ENCODE measurements at regions not wholly inside any gene's neighbourhood (a gene's known extent, or its start where the extent isn't known, plus 50 kb on each side); places are given as distances from the start of the nearest gene placed in this dataset.

- POLR2A ChIA-PET, result no interaction called here
- CTCF ChIA-PET, result no interaction called here
- no peak overlapping the region for H3K4me3 ChIP-seq (ENCODE audit: low read depth, low read length)
These were observed 1839.2 kb downstream of the TP53TG3F start for GRCh38 chr16:35298460-35299243.

GRCh38 chr16:35302859-35303258 is 1843.4 kb downstream of the TP53TG3F start:
- ChIA-PET POLR2A (no interaction called here), CTCF (no interaction called here)
- Histone ChIP-seq H3K36me3 (ENCODE audit: control insufficient read depth, insufficient read depth, low read length) (no peaks in the 10 kb centered on the region), H3K4me3 (ENCODE audit: low read depth, low read length) (no peak overlapping the region), H3K27me3 (ENCODE audit: control insufficient read depth, insufficient read depth, low read length) (no peaks in the 10 kb centered on the region)
- DNase-seq (ENCODE audit: low read depth), result no peak
- TF ChIP-seq CTCF (IDR thresholded peaks at IDR 0.05; ENCODE audit: insufficient read depth, low read depth, low read length), result no peak

More at GRCh38 chr16:35298460-35299243, 1839.2 kb downstream of the TP53TG3F start:
- Histone ChIP-seq H3K27me3 (ENCODE audit: control insufficient read depth, insufficient read depth, low read length) (no peaks in the 10 kb centered on the region), H3K36me3 (ENCODE audit: control insufficient read depth, insufficient read depth, low read length) (no peaks in the 10 kb centered on the region)
- DNase-seq (ENCODE audit: low read depth), result no peak
- TF ChIP-seq CTCF (IDR thresholded peaks at IDR 0.05; ENCODE audit: insufficient read depth, low read depth, low read length), result no peak

- TF ChIP-seq CTCF (IDR thresholded peaks at IDR 0.05; ENCODE audit: insufficient read depth, low read depth, low read length), result no peak
- Histone ChIP-seq H3K4me3 (ENCODE audit: low read depth, low read length) (no peak overlapping the region), H3K36me3 (ENCODE audit: control insufficient read depth, insufficient read depth, low read length) (no peaks in the 10 kb centered on the region), H3K27me3 (ENCODE audit: control insufficient read depth, insufficient read depth, low read length) (no peaks in the 10 kb centered on the region)
- ChIA-PET POLR2A (no interaction called here), CTCF (no interaction called here)
- no peak for DNase-seq (ENCODE audit: low read depth)
These were observed 1846.1 kb downstream of the TP53TG3F start for GRCh38 chr16:35305476-35305875.

- CTCF ChIA-PET, result no interaction called here
- Histone ChIP-seq H3K27me3 (ENCODE audit: control insufficient read depth, insufficient read depth, low read length) (no peaks in the 10 kb centered on the region), H3K36me3 (ENCODE audit: control insufficient read depth, insufficient read depth, low read length) (no peaks in the 10 kb centered on the region), H3K4me3 (ENCODE audit: low read depth, low read length) (no peak overlapping the region)
- POLR2A ChIA-PET, result no interaction called here
- TF ChIP-seq CTCF (IDR thresholded peaks at IDR 0.05; ENCODE audit: insufficient read depth, low read depth, low read length), result no peak
- DNase-seq (ENCODE audit: low read depth), result no peak
These were observed 1847.5 kb downstream of the TP53TG3F start for GRCh38 chr16:35306915-35307314.

- Histone ChIP-seq H3K36me3 (ENCODE audit: control insufficient read depth, insufficient read depth, low read length) (no peaks in the 10 kb centered on the region), H3K27me3 (ENCODE audit: control insufficient read depth, insufficient read depth, low read length) (no peaks in the 10 kb centered on the region), H3K4me3 (ENCODE audit: low read depth, low read length) (no peak overlapping the region)
- ChIA-PET CTCF (no interaction called here), POLR2A (no interaction called here)
- no peak for TF ChIP-seq CTCF (IDR thresholded peaks at IDR 0.05; ENCODE audit: insufficient read depth, low read depth, low read length)
- DNase-seq (ENCODE audit: low read depth), result no peak
These were observed 1849.3 kb downstream of the TP53TG3F start for GRCh38 chr16:35308674-35309073.
